ENCODE measurements at regions not wholly inside any gene's neighbourhood (a gene's known extent, or its start where the extent isn't known, plus 50 kb on each side); places are given as distances from the start of the nearest gene placed in this dataset.
"Not testable (repeated sequence)": the region's sequence is repeated elsewhere in the genome, so short reads cannot be mapped to it uniquely, and the experiment has no call there.

GRCh38 chr14:106327234-106327633, 800.9 kb downstream of the TMEM121 start:
- DNase-seq (ENCODE audit: low spot score), result no peak

- not testable (repeated sequence) for DNase-seq (ENCODE audit: low spot score)
These were observed 801.4 kb downstream of the TMEM121 start for GRCh38 chr14:106327702-106328353.

DNA sequence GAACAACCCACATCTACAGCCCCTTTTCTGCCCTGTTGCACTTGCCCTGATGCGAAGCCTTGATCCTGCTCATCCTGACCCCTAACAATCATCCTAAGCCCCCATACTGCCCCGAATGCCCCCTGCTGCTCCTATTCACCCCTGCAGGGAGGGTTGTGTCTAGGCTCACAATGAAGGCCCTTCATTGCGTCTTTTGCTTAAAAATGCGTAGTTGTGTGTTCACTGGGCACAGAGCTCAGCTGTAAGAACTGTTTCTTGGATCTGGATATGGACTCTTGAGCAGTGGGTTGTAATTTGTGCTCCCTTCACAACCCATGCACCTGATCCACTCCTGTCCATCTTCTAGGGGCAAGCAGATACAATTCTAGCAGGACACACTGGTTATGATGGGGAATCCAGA, 802.9 kb downstream of the TMEM121 start:
- DNase-seq (ENCODE audit: low spot score), result not testable (repeated sequence)

GRCh38 chr14:106329987-106330774, 803.8 kb downstream of the TMEM121 start:
- not testable (repeated sequence) for DNase-seq (ENCODE audit: low spot score)

GRCh38 chr14:106334428-106335109, 808.2 kb downstream of the TMEM121 start:
- not testable (repeated sequence) for DNase-seq (ENCODE audit: low spot score)

DNA sequence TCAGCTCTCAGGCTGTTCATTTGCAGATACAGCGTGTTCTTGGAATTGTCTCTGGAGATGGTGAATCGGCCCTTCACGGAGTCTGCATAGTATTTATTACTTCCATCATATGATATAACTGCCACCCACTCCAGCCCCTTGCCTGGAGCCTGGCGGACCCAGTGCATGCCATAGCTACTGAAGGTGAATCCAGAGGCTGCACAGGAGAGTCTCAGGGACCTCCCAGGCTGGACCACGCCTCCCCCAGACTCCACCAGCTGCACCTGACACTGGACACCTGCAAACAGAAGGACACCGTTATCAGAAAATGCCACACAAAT, 808.7 kb downstream of the TMEM121 start:
- not testable (repeated sequence) for DNase-seq (ENCODE audit: low spot score)

DNA sequence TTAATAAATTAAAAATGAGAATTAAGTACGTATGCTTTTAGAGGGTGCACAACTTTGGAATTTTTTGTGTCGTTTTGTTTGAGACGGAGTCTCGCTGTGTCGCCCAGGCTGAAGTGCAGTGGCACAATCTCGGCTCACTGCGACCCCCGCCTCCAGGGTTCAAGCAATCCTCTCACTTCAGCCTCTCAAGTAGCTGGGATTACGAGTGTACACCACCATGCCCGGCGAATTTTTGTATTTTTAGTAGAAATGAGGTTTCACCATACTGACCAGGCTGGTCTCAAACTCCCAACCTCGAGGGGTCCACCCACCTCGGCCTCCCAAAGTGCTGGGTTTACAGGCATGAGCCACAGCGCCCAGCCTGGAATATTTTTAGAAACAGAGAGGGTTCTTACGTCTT, 812.4 kb downstream of the TMEM121 start:
- not testable (repeated sequence) for DNase-seq (ENCODE audit: low spot score)

GRCh38 chr14:106340658-106341057, 814.3 kb downstream of the TMEM121 start:
- not testable (repeated sequence) for DNase-seq (ENCODE audit: low spot score)

DNA sequence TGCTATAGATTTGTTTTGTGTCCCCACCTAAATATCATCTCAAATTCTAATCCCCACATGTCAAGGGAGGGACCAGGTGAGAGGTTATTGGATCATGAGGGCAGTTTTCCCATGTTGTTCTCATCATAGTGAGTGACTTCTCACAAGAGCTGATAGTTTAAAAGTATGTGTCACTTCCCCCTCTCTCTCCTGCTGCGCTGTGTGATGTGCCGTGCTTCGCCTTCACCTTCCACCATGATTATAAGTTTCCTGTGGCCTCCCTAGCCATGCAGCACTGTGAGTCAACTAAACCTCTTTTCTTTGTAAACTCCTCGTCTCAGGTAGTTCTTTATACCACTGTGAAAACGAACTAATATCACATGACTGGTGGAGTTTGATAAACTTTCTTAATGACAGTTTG, 814.8 kb downstream of the TMEM121 start:
- not testable (repeated sequence) for DNase-seq (ENCODE audit: low spot score)

DNA sequence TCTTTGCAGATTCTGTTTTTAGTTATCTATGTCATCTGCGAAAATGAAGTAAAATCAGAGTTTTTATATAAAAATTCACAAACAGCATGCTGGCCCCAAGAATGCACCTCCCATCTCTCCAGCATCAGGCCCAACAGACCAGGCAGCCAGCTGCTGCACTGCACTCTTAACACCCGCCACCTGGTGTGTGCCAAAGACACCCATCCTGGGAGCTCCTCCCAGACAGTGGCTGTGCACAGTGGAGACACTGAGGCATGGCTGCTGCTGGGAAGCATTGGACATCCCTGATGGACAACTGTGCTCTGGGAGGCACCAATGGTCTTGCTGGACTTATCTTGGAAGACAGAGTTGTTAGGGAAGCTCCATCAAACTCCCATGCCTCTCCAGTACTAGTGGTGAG, 817.2 kb downstream of the TMEM121 start:
- no peak for DNase-seq (ENCODE audit: low spot score)

GRCh38 chr14:106344065-106344614, 817.8 kb downstream of the TMEM121 start:
- DNase-seq (ENCODE audit: low spot score), result not testable (repeated sequence)

DNA sequence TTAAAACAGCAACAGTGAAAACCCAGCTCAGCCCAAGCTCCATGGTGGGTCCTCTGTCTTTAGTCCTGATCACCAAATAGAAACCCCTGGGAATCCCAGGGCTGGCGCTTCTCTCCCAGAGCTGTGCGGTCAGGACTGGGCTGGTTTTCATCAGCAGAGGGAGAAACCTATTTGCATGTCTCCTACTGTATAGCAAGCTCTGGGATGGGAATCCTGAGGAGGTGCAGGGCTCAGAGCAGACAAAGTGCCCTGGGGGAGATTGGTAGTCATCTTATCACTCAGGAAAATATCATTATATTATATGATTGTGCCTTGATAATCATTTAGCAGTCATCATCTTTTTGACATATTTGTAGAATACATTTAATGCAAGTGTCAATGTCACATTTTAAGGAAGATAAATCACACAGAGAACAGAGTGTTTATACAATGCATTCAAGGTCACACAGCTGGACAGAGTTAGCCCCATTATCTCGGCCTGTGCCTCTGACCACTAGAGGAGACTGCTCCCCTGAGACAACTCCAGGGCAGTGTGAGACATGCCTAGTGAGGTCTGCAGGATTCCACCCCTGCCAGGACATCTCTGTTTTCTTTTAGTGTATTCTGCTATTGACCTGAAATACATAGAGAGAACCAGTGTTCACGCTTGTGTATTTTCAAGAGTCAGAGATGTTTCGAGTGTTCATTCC, 818.6 kb downstream of the TMEM121 start:
- not testable (repeated sequence) for DNase-seq (ENCODE audit: low spot score)

DNA sequence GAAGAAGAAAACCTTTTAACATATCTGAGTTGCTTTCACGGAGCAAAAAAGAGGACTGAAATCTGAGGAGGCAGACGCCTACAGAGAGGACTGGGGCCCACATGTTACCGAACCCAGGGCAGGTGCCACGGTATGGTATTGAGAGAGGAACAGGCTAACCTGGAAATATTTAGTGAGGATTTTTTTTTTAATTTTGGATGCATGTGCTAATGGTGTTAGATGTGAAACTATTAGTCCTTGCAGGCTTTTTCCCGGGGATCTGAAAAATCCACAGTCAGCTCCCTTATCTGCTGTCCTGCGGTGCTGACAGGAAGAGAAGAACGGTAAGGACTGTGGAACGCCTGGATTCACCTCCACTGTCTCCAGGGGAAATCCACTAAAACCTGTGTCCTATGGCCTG, 819.7 kb downstream of the TMEM121 start:
- DNase-seq (ENCODE audit: low spot score), result no peak

GRCh38 chr14:106346534-106347290, 820.3 kb downstream of the TMEM121 start:
- DNase-seq (ENCODE audit: low spot score), result no peak

DNA sequence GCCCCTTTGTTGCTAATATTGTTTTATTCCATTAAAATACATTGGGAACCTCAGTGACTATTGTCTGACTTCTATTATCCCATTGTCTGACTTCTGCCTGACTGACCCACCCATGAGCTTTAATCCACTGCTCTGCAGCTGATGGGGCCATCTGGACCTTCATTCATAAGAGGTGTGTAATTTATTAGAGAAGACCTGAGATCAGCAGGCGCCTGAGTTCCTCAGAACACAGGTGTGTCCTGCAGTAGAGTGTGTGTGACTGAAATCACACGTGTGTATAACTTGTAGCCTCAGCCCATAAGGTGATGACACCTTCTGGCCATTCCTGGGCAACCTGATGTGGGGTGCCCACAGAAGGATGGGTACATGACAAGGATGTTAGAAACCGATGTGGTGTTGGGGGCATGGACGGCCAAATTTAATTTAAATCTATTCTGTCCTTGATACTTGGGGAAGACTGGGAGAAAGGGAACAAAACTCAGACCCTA, 821.0 kb downstream of the TMEM121 start:
- no peak for DNase-seq (ENCODE audit: low spot score)

DNA sequence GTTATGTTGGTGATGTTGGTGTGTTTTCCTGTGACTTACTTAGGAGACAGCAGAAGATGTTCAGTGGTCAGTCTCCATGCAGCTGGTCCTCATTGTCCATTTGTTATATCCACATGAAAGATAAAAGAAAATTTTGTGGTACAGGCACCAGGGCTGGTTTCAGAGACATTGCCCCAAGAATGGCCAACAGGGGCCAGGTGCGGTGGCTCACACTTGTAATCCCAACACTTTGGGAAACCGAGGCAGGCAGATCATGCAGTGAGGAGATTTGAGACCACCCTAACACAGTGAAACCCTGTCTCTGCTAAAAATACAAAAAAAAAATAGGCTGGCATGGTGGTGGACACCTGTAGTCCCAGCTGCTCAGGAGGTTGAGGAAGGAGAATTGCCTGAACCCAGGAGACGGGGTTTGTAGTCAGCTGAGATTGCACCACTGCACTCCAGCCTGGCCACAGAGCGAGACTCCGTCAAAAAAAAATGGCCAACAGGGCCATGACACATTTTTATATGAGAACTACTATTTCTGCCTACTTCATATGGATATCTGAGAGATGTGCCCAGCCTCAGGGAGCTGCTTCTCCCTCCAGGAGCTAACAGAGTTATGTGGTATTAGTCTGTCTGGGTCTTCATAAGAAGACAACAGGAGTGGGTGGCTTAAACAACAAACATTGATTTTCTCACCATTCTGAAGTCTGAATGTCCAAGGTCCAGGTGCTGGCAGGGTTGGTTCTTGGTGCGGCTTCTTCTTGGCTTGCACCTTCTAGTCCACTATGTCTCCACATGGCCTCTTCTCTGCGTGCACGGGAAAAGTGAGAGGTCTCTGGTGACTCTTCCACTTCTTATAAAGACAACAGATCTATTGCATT, 821.7 kb downstream of the TMEM121 start:
- no peak for DNase-seq (ENCODE audit: low spot score)

DNA sequence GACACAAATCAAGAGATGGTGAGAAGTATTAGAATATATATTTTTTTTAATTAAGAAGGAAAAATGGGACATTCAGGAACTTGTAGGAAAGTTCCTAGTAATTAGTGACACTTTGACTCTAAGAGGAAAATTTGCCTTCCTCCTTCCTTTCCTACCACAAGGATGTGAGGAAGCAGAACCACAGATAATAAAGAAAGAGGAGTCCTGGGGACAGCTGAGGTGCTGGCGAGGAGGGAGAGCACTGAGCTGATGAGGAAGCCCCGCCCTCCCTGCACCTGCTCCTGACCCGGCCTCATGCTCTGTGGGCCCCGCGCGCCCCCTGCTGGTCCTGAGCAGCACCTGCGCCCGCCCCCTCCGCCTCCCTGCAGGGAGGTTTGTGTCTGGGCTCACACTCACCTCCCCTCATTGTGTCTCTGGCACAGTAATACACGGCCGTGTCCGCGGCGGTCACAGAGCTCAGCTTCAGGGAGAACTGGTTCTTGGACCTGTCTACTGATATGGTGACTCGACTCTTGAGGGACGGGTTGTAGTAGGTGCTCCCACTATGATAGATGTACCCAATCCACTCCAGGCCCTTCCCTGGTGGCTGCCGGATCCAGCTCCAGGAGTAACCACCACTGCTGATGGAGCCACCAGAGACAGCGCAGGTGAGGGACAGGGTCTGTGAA, 822.6 kb downstream of the TMEM121 start:
- not testable (repeated sequence) for DNase-seq (ENCODE audit: low spot score)

GRCh38 chr14:106349678-106350457, 823.5 kb downstream of the TMEM121 start:
- DNase-seq (ENCODE audit: low spot score), result not testable (repeated sequence)

All from AG20443 (cell line).